Fibroblast of gingiva (primary cell): ENCODE measurements at regions not wholly inside any gene's neighbourhood (a gene's known extent, or its start where the extent isn't known, plus 50 kb on each side); places are given as distances from the start of the nearest gene placed in this dataset.

Source experiments
- DNase-seq: peaks from one replicate; pipeline ENCODE4 v3.0.0-alpha.2; 2011; ENCODE audit warnings: low read depth

DNA sequence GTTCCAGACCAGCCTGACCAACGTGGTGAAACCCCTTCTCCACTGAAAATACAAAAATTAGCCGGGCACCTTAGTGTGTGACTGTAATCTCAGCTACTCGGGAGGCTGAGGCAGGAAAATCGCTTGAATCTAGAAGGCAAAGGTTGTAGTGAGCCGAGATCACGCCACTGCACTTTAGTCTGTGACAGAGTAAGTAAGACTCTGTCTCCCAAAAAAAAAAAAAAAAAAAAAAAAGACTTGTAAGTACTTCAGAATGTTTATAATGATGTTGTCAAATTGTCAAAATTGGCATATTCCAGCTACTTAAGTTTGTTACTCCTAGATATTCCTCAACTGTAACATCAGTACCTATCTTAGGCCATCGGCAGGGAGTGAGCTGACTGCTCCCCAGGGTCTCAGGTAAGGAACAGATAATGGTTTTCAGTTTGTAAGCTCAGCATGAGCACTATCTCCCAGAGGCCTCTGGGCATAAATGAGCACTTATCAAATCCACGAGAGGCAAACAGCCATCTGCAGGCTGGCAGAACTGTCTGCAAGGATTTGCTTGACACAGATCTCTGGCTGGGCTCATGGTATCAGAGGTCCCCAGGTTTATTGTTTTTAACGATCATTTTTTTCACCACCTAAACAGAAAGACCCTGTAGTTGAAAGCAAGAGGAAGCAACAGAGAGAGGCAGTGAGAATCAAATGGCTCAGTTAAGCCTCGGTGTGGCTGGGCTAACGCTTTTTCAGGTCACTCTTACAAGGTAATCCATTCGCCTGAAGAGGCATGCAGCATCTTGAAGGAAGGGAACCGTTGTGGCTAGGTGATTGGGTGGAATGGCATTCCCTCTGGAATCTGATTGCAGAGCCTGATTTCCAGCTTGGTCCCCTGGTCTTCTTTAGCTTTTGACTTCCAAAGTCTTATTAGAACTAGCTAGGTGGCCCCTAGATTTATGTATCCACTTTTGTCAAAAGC, 115.9 kb downstream of the LY86 start:
- DNase-seq, result no peak

DNA sequence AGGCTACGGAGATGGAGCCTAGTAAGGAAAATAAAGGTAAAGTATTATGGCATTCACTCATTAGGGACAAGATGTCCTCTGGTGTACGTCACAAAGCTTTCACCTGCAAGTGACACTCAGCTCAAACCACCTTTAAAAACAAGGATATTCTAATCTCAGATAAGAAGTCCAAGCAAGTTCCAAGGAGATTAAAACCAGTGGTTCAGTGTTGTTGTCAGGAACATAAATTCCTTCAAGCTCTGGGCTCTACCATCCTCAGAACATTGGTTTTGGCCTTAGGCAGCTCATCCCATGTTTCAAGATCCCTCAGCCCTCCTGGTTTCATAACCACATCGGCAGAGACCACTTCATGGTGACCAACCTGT, 116.5 kb downstream of the LY86 start:
- DNase-seq, result no peak

DNA sequence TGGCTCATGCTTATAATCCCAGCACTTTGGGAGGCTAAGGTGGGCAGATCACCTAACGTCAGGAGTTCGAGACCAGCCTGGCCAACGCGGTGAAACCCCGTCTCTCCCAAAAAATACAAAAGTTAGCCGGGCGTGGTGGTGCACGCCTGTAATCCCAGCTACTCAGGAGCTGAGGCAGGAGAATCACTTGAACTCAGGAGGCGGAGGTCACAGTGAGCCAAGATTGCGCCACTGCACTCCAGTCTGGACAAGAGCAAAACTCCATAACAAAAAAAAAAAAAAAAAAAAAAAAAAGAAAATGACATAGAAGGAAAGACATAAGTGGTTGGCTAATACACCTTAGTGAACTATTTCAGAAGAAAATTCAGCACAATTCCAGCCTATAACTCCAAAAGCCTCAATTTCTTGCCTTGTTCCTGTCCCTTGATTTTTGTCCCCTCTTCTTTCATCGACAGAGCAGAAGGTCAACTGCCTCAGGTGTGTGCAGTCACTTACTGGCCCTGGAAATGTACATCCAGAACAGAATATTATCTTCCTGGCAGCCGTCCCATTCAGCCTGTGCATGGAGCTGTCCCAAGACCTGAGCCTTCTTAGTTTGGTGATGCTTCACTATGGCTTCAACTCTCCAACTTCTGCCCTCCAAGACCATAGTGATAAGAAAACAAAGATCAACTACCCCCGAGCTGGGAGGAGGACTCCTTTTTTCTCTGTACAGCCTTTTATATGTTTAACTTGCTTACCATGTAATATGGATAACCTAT, 117.6 kb downstream of the LY86 start:
- DNase-seq, result no peak

DNA sequence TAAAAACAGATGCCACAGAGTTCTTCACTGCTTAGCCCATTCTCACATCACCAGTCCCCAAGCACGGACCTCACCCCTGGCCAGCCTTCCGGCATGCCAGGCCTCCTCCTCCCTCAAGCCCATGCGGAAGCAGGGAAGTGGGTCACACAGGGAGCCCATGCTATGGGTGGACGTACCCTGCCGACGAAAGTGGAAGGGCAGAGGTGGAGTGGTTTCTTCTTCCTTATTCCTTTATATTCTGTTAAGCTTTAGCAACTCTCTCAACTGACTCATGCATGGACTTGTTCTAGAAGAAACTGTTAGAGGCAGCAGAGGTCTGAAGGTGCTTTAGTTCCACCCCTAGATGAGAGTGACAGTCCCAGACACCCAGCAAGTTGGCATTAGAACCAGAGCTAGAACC, 118.6 kb downstream of the LY86 start:
- DNase-seq, result no peak

DNA sequence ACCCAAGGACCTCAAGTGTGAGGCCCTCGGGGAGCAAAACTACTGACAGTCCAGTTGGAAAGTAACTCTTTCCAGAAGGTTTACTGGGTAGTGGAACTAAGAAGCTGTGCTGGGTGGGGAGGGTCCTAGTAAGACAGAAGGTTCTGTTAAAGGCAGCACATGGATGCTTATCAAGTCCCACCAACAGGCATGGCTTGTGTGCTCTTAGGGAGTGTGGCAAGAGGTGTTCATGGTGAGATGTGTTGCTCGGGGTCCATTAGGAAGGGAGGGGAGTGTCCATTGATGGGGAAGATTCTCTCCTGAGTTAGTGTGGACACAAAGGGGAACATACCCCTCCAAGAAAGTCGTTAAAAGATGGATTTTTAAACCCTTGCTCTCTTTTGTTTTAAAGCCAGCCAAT, 120.6 kb downstream of the LY86 start:
- DNase-seq, result no peak

DNA sequence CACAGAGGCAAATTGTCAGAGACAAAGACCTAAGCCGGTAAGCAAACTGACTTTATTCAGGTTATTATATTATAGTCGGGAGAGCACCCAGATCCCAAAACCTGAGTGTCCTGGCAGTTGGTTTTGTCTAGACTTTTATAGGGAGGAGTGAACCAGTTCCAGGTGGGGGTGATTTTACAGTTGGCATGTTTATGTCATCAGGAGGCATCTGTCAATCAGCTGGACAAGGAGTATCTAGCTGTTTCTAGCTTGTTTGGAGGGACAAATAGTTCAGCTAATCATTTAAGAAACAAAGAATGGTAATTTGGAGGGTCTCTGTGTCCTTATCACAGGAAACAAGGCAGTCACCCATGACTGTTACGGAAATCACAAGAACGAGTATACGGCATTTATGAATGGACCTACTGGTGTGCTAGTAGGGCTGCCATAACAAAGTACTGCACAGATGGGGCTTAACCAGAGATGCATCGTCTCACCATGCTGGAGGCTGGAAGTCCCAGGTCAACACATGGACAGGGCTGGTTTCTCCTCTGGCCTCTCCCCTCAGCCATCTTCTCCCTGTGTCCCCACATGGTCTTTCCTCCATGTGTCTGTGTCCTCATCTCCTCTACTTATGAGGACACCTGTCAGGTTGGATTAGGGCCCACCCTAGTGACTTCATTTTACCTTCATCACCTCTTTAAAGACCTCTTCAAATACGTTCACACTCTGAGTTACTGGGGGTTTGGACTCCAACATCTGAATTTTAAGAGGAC, 122.7 kb downstream of the LY86 start:
- DNase-seq, result no peak

DNA sequence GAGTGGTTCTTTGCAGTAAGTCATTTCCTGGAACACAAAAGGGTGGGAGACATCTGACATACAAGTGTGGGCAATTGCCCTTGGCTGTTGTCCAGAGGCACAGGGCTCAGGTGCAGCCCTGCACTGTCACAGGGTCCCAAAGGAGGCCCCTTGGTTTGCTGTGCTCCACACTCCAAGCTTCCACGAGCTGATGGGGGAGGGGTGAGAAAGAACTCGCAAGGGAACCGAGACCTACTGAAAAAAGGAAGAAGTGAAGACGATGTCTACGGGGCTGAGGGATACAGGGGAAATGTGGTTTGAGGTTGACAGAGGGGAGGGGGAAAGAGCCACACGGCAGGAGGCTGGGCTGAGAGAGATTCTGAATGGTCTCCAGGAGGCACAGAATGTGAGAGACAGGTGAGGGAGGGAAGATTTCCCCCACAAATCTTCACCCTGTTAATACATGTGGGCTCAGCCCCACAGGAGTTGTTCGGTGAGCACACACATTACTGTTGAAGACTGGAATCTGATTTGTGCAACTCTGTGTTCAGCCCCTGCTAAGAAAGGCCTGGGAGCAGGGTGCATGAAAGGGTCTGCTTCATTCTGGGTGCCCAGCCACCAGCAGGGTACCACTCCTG, 123.4 kb downstream of the LY86 start:
- DNase-seq, result no peak

DNA sequence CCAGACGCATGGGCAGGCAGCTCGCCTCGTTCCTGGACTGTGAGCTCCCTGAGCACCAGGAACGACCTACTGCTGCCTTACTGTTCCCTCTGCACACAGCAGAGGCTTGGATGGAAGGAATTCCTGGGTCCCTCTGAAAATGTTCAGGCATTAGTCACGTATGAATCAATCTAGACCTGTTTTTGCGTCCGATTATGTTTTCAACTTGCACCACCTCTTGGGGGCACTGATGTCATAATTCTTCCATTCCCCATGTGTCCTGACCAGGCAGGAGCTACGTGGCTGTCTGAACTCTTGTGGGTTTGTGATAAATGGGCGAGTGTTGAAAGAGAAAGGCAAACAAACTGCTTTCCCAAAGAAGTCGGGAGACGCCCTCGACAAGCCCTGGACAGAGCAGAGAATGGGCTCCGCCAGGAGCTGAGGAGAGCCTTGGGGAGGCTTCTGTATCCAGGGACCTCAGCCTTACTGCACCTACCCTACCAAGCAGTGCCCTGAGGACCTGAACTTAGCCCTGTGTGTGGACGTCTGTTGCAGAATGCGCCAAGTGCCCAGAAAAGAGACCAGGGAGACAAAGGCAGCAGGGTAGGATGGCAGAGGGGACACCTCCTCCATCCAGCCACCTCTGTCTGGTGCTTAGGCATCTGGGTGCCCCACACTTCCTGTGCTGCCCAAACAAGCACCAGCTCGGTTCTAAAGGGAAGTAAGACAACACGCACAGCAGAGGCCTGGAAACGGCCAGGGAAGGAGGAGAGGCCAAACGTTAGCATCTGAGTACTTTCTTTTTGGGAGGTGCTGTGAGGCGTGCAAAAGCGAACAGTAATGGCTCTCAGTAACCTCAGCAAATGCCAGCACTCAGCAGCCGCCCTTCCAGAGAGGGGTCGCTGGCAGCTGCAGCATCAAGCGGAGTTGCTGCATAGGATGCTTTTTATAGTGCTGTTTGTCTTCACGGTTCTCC, 124.2 kb downstream of the LY86 start:
- no peak for DNase-seq

DNA sequence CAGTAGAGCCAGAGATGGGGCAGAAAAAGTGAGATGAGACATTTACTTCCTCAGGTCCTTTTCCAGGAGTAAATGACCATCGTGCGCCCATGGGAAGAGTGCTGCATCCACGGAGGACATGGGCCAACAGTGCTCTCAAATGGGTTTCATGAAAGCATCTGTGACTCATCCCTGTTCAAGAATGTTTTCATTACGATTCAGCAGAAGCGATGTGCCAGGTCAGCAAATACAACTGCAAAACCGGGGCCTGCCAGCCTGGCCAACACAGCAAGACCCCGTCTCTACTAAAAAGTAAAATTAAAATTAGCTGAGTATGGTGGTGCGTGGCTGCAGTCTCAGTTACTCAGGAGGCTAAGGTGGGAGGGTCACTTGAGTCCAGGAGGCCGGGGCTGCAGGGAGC, 125.1 kb downstream of the LY86 start:
- DNase-seq, result peak; percentile 41

DNA sequence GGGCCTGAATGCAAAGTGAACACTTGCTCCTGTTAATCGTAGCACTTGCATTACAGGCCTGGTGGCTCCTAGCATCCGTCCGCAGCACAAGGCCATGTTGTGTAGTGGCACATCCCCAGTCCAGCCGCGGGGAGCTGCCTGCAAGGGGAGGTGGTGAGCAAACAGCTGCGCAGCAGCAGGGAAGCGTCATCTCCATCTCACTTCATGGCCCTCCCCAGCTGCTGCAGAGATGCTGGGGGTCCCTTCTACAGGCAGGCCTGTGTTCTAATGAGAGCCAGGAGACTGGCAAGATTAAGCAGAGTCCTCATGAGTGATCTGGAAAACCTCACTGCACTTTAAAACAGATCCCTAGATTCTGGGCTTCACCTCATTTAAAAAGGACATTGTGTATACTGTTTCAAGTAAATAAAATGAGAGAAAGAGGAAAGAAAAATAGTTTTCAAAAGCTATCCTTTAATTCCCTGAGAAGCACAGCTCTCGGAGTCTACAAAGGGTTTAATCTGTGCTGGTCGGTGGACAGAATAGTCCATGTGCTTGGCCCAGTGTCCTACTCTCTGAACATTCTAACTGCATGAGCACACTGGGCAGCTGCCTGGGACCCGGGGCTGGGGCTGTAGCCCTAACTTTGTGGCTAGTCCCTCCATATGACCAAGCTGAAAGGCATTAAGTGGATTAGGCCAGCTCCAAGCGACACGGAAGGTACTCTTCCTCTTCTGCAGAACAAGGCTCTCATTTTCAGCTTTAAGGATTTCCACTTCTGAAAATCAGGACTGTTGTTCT, 125.8 kb downstream of the LY86 start:
- DNase-seq, result no peak

DNA sequence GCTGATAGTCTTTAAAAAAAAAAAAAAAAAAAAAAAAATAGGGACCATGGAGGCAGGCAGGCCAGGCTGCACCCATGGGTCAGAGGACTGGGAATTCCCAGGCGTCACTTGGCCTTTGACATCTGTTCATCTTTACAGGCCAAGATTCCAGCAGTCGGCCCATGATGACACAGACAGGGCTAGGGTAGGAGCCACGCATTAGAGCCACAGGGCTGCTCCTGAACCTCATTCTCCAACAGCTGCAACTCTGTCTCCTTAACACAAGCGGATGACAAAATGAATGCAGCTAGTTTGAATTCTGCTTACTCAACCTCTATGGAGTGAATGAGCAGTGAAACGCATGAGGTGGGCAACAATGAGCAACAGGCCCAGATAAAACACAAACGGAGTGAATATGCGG, 126.4 kb downstream of the LY86 start:
- no peak for DNase-seq

DNA sequence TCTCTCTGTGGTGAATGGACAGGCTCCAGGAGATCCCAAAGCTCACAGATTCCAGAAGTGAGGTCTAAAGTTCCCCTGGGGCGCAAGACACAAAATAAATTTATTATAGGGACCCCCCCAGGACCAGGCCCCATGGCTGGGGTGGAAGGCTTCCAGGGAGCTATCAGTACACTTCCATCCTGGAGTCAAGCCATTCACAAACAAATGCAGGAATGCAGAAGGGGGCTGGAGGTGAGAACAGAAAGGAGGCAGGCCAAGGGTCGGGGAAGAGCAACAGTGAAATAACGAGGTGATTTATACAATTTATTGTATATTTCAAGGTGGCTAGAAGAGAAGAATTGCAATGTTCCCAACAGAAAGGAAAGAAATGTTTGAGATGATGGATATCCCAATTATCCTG, 126.9 kb downstream of the LY86 start:
- no peak for DNase-seq

DNA sequence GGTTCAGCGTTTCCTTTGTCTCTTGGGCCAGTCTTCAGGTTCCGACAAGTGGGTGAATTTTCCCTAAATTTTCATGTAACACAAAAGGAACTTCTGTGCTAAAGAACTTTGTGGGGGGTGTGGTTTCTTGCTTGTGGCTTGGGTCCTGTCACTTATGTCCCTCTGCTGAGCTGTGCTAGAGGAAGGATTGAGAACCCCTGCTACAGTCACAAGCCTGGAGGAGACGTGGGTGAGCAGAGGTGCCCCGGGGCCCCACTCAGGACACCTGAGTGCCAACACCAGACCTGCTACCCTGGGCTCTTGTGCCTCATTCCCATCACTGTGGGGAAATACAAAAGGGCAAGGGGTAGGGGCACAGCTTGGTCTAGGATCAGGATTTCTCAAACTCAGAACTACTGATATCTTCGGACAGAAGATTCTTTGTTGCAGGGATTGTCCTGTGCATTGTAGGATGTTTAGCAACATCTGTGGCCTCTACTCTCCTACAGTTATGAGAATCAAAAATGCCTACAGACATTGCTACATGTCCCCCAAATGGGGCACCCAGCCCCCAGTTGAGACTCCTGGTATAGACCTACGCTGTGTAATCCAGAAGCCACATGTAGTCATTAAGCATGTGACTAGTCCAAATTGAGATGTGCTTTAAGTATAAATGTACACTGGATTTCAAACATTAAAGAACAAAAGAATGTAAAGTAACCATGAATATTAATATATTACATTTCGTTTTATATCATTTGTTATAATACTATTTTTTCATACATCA, 128.7 kb downstream of the LY86 start:
- no peak for DNase-seq

DNA sequence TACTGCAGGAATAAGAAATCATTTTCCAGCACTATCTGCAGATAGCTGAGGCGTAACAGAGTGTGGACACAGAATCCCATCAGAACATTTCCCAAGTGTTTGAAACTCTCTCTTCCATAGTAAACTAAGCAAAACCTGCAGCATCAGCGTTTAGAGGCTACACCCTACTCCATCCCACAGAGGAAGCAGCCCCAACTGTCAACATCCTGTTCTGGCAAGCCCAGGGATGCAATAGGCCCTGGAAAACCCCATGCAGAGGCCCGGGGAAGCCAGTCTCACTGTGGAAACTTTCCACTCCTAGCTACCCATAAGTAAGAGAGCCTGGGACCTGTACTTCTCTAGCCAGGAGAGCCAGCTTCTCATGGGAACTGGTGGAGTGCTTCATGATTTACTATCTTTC, 129.4 kb downstream of the LY86 start:
- no peak for DNase-seq

DNA sequence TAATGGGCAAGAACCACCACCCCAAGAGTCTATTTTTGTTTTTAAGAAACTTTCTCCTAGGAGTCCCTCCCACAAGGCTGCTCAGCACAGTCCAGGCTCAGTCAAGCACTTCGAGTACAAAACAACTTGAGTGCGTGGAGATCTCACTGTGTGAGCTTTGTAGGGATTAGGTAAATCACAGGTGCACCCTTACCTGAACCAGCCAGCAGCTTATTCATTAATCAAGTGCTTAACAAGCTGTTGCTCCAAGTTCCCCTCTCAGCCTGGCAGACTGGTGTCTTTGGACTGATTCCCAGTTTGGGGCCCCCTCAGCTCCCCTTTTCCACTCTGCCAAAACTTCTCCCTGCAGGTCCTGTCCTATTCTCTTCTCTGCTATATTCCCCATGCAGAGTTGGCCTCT, 133.1 kb downstream of the LY86 start:
- no peak for DNase-seq

DNA sequence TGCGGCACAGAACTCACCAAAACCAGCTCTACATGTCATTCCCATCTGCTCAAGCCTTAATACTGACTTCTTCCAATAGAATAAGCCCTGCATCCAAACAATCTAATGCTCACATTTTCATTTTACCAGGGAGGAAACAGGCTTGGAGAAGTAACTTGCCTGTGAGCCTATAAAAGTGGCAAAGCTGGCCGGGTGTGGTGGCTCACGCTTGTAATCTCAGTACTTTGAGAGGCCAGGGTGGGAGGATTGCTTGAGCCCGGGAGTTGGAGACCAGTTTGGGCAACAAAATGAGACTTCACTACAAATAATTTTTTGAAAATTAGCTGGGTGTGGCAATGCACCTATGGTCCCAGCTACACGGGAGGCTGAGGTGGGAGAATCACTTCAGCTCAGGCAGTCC, 133.7 kb downstream of the LY86 start:
- DNase-seq, result no peak

DNA sequence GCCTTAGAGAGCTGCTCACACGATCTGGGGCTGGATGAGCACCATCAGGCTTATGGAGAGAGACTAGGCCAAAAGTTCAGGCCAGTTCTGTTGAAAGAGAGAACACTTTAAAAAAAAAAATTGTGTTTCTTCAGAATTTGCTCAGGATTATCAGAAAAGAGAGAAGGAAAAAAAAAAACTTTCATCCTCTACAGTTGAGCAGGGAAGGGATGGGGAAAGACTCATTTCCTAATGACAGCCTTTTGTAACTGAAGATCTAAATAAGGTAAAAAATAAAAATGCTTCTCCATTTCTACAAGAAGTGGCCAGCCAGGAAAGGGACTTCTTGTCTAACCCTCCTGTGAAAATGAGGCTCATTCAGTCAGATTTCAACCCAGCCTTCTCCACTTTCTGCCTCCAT, 134.8 kb downstream of the LY86 start:
- DNase-seq, result no peak

DNA sequence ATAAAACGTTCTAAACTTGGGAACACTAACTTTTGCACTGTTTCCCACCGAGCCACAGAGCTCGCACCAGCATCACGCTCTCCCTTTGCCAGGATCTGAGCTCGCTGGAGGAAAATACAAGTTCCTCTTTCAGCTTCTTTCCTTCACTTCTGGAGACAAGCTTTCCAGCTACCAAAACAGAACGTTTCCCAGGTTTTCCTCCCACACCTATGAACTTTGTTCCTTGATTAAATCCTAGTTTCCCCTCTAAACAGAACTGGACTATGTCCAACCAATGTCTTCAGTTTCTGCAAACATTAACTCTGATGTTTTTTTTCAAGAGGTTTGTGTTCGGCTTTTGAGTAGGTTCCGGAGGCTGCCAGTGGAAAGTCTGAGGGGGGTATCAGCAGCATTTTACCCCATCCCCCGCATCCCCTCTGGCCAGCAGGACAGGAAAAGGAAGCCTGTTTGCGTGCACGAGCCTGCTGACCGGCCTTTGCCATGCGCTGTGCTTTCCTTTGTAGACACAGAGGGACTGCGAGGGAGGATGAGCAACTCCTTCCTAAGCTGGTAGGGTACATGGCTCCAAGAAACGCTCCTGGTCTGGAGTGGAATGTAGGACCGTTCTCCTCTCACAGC, 135.5 kb downstream of the LY86 start:
- DNase-seq, result peak; percentile 20
